Vagina (tissue), 2 donors: ENCODE measurements at regions not wholly inside any gene's neighbourhood (a gene's known extent, or its start where the extent isn't known, plus 50 kb on each side); places are given as distances from the start of the nearest gene placed in this dataset.

Source experiments
- DNase-seq, 2 donors: peaks; one replicate each; pipeline ENCODE4 v3.0.0-alpha.2; 2017; ENCODE audit errors: extremely low spot score in 2 of 2
- H3K27ac ChIP-seq: fragments of 200-600 bp; sonication (generic); one replicate; pipeline ENCODE4 v1.5.1; 2019
- H3K27me3 ChIP-seq: fragments of 200-600 bp; sonication (generic); one replicate; pipeline ENCODE4 v1.5.1; 2019
- H3K36me3 ChIP-seq, 2 donors: fragments of 200-600 bp; sonication (generic); one replicate each; pipeline ENCODE4 v1.5.1; 2017 to 2019
- H3K4me1 ChIP-seq: fragments of 200-600 bp; sonication (generic); one replicate; pipeline ENCODE4 v1.5.1; 2019
- H3K4me3 ChIP-seq, 2 donors: fragments of 200-600 bp; sonication (generic); 1 replicate in 1 of 2; 2 replicates in 1 of 2; pipeline ENCODE4 v1.5.1; 2016 to 2019
- H3K9me3 ChIP-seq: fragments of 200-600 bp; sonication (generic); one replicate; pipeline ENCODE4 v1.5.1; 2019
- POLR2A ChIP-seq, 2 donors: fragments of 450-650 bp; IDR thresholded peaks; one replicate each; pipeline ENCODE4 v1.6.1; 2017; ENCODE audit warnings: antibody characterized with exemption in 2 of 2, mild to moderate bottlenecking in 2 of 2, moderate library complexity in 2 of 2
- POLR2AphosphoS5 ChIP-seq, 2 donors: sonication (generic); formaldehyde crosslinking; IDR thresholded peaks; one replicate each; pipeline ENCODE4 v1.9.0; 2017; ENCODE audit warnings: antibody characterized with exemption in 2 of 2, mild to moderate bottlenecking in 2 of 2, low read depth in 1 of 2; ENCODE audit not compliant: insufficient read depth in 1 of 2
- intact Hi-C: fragments of 100-400 bp; cut with DNase I; formaldehyde crosslinking; loops from one replicate; pipeline ENCODE4 v1.15.1; 2023
- TF ChIP-seq, protein P1 (sequence below), 3 experiments: fragments of 450-650 bp in 2 of 3; fragments of 200-600 bp in 1 of 3; sonication (generic) in 1 of 3; IDR thresholded peaks; one replicate each; pipeline ENCODE4 v1.5.1; 2017 to 2019; ENCODE audit warnings: antibody characterized with exemption in 3 of 3, mild to moderate bottlenecking in 2 of 3, moderate library complexity in 2 of 3

DNA sequence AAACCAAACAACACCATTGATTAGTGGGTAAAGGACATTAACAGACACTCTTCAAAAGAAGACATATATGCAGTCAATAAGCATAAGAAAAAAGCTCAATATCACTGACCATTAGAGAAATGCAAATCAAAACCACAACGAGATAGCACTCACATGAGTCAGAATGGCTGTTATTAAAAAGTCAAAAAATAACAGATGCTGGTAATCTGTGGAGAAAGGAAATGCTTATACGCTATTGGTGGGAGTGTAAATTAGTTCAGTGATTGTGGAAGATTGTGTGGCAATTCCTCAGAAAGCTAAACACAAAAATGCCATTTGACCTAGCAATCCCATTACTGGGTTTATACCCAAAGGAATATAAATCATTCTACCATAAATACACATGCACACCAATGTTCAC is 182.6 kb downstream of the TRPC6 start:
- intact Hi-C loops: no loop called here

DNA sequence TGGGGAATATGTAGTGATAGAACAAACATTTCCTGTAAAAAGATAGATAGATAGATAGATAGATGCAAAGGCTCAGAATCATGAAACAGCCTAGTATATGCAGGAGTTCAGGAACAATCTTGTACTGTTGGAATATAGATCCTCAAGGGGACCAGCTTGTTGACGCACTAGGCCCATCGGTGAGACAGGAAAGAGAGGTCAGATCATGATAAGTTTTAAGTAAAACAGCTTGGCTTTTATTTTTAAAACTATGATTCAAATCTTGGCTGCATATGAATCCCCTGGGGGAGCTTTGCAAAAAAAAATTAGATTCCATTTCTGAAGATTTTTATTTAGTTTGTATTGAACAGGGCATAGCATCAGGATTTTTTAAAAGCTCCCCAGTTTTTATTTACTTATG is 185.8 kb downstream of the TRPC6 start:
- Histone ChIP-seq H3K36me3 (no peaks in the 10 kb centered on the region), H3K27ac (no peak overlapping the region), H3K27me3 (no peaks in the 10 kb centered on the region), H3K4me3 (no peak overlapping the region), H3K9me3 (no peaks in the 10 kb centered on the region), H3K4me1 (no peaks in the 10 kb centered on the region)
- intact Hi-C loops: no loop called here
- TF ChIP-seq, protein P1, sequence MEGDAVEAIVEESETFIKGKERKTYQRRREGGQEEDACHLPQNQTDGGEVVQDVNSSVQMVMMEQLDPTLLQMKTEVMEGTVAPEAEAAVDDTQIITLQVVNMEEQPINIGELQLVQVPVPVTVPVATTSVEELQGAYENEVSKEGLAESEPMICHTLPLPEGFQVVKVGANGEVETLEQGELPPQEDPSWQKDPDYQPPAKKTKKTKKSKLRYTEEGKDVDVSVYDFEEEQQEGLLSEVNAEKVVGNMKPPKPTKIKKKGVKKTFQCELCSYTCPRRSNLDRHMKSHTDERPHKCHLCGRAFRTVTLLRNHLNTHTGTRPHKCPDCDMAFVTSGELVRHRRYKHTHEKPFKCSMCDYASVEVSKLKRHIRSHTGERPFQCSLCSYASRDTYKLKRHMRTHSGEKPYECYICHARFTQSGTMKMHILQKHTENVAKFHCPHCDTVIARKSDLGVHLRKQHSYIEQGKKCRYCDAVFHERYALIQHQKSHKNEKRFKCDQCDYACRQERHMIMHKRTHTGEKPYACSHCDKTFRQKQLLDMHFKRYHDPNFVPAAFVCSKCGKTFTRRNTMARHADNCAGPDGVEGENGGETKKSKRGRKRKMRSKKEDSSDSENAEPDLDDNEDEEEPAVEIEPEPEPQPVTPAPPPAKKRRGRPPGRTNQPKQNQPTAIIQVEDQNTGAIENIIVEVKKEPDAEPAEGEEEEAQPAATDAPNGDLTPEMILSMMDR (IDR thresholded peaks at IDR 0.05): no peak
- TF ChIP-seq POLR2A (IDR thresholded peaks at IDR 0.05) (no peak), POLR2AphosphoS5 (IDR thresholded peaks at IDR 0.05; ENCODE audit: insufficient read depth in 1 of 2, low read depth in 1 of 2) (no peak)
- no peak for DNase-seq

More for the DNA sequence above, 182.6 kb downstream of the TRPC6 start:
- Histone ChIP-seq H3K36me3 (no peaks in the 10 kb centered on the region), H3K27me3 (no peaks in the 10 kb centered on the region), H3K9me3 (no peaks in the 10 kb centered on the region), H3K4me3 (no peak overlapping the region), H3K4me1 (peaks cover 10% of the 10 kb centered on the region), H3K27ac (no peak overlapping the region)
- TF ChIP-seq POLR2A (IDR thresholded peaks at IDR 0.05) (no peak), POLR2AphosphoS5 (IDR thresholded peaks at IDR 0.05; ENCODE audit: insufficient read depth in 1 of 2, low read depth in 1 of 2) (no peak)
- TF ChIP-seq, protein P1 (IDR thresholded peaks at IDR 0.05): no peak
- no peak for DNase-seq

DNA sequence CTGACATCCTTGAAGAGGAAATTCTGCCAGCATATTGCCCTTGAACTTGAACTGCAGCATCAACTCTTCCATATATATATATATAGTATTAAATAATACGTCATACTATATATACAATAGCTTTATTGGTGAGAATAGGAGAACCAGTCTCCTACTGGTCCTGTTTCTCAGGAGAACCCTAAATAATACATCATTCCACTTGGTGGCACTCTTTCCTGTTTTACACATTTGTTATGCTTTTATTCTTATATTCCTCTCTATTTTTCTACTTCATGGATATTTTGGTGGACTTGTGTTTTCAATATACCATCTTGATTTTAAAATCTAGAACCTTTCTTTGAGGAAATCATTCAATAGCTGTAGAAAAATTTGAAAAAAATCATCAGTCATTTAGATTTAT is 193.3 kb downstream of the TRPC6 start:
- Histone ChIP-seq H3K4me1 (no peaks in the 10 kb centered on the region), H3K9me3 (no peaks in the 10 kb centered on the region), H3K36me3 (no peaks in the 10 kb centered on the region), H3K27ac (no peak overlapping the region), H3K4me3 (no peak overlapping the region), H3K27me3 (no peaks in the 10 kb centered on the region)
- DNase-seq: no peak
- TF ChIP-seq, protein P1 (IDR thresholded peaks at IDR 0.05): no peak
- TF ChIP-seq POLR2A (IDR thresholded peaks at IDR 0.05) (no peak), POLR2AphosphoS5 (IDR thresholded peaks at IDR 0.05; ENCODE audit: insufficient read depth in 1 of 2, low read depth in 1 of 2) (no peak)
- intact Hi-C loops: no loop called here

DNA sequence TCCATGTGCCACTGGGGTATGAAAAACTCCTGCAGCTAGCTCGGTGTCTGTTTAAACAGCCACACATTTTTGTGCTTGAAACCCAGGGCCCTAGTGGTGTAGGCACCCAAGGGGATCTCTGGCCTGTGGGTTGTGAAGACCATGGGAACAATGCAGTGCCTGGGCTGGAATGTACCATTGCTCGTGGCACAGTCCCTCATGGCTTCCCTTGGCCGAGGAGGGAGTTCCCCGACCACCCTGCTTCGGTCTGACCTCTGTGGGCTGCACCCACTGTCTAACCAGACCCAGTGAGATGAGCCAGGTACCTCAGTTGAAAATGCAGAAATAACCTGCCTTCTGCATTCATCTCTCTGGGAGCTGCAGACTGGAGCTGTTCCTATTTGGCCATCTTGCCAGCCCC is 214.0 kb downstream of the TRPC6 start:
- DNase-seq: no peak
- peaks cover 3% of the 10 kb centered on the region for H3K9me3 ChIP-seq
- no peaks in the 10 kb centered on the region for H3K27me3 ChIP-seq
- H3K4me1 ChIP-seq: no peaks in the 10 kb centered on the region
- TF ChIP-seq POLR2AphosphoS5 (IDR thresholded peaks at IDR 0.05; ENCODE audit: insufficient read depth in 1 of 2, low read depth in 1 of 2) (no peak), POLR2A (IDR thresholded peaks at IDR 0.05) (no peak)
- TF ChIP-seq, protein P1 (IDR thresholded peaks at IDR 0.05): no peak
- H3K36me3 ChIP-seq: no peaks in the 10 kb centered on the region
- intact Hi-C loops: no loop called here
- H3K27ac ChIP-seq: no peak overlapping the region
- no peak overlapping the region for H3K4me3 ChIP-seq

DNA sequence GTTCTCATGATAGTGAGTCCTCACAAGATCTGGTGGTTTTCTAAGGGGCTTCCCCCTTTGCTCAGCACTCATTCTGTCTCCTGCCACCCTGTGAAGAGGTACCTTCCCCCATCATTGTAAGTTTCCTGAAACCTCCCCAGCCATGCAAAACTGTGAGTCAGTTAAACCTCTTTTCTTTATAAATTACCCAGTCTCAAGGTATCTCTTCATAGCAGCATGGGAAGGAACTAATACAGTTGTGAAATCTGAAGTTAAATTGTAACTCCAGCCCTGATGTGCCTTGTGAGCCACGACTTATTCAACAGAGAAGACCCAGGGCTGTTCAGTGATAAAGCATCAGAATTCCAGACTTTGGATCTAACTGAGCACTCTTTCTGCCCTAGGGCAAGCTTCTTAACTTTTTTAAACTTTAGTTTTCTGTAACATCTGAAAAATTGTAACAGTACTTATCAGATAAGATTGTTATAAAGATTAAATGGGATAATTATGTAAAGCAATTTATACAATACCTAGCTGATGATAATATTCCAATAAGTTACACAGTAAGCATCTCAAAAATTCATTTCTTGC is 220.0 kb downstream of the TRPC6 start:
- H3K36me3 ChIP-seq: no peaks in the 10 kb centered on the region
- intact Hi-C loops: no loop called here

More for the DNA sequence above, 220.0 kb downstream of the TRPC6 start:
- H3K4me1 ChIP-seq: no peaks in the 10 kb centered on the region
- H3K4me3 ChIP-seq: no peak overlapping the region
- no peaks in the 10 kb centered on the region for H3K27me3 ChIP-seq
- TF ChIP-seq POLR2A (IDR thresholded peaks at IDR 0.05) (no peak), POLR2AphosphoS5 (IDR thresholded peaks at IDR 0.05; ENCODE audit: insufficient read depth in 1 of 2, low read depth in 1 of 2) (no peak)
- TF ChIP-seq, protein P1 (IDR thresholded peaks at IDR 0.05): no peak
- no peak for DNase-seq
- H3K9me3 ChIP-seq: peaks cover 3% of the 10 kb centered on the region
- H3K27ac ChIP-seq: no peak overlapping the region
